ENCODE measurements at regions not wholly inside any gene's neighbourhood (a gene's known extent, or its start where the extent isn't known, plus 50 kb on each side); places are given as distances from the start of the nearest gene placed in this dataset.

GRCh38 chr9:119941091-119941490 lies 571.9 kb upstream of the BRINP1 start:
- DNase-seq (ENCODE audit: low read depth): no peak
- H3K4me3 ChIP-seq (ENCODE audit: control insufficient read depth, low read depth, low read length): no peak overlapping the region
- TF ChIP-seq CTCF (conservative IDR thresholded peaks at IDR 0.05; ENCODE audit: control insufficient read depth, insufficient read depth, low read depth, low read length): no peak

- DNase-seq (ENCODE audit: low read depth): no peak
- H3K4me3 ChIP-seq (ENCODE audit: control insufficient read depth, low read depth, low read length): no peak overlapping the region
- no peak for TF ChIP-seq CTCF (conservative IDR thresholded peaks at IDR 0.05; ENCODE audit: control insufficient read depth, insufficient read depth, low read depth, low read length)
These were observed 569.6 kb upstream of the BRINP1 start for GRCh38 chr9:119938871-119939270.

GRCh38 chr9:119934497-119934896 lies 565.3 kb upstream of the BRINP1 start:
- DNase-seq (ENCODE audit: low read depth): no peak
- no peak overlapping the region for H3K4me3 ChIP-seq (ENCODE audit: control insufficient read depth, low read depth, low read length)
- no peak for TF ChIP-seq CTCF (conservative IDR thresholded peaks at IDR 0.05; ENCODE audit: control insufficient read depth, insufficient read depth, low read depth, low read length)

GRCh38 chr9:119933191-119933590 lies 564.0 kb upstream of the BRINP1 start:
- TF ChIP-seq CTCF (conservative IDR thresholded peaks at IDR 0.05; ENCODE audit: control insufficient read depth, insufficient read depth, low read depth, low read length): no peak
- no peak overlapping the region for H3K4me3 ChIP-seq (ENCODE audit: control insufficient read depth, low read depth, low read length)
- DNase-seq (ENCODE audit: low read depth): no peak

GRCh38 chr9:119924736-119925135 lies 555.5 kb upstream of the BRINP1 start:
- TF ChIP-seq CTCF (conservative IDR thresholded peaks at IDR 0.05; ENCODE audit: control insufficient read depth, insufficient read depth, low read depth, low read length): no peak
- no peak overlapping the region for H3K4me3 ChIP-seq (ENCODE audit: control insufficient read depth, low read depth, low read length)

GRCh38 chr9:119917175-119917574 lies 547.9 kb upstream of the BRINP1 start:
- no peak for TF ChIP-seq CTCF (conservative IDR thresholded peaks at IDR 0.05; ENCODE audit: control insufficient read depth, insufficient read depth, low read depth, low read length)
- DNase-seq (ENCODE audit: low read depth): no peak
- H3K4me3 ChIP-seq (ENCODE audit: control insufficient read depth, low read depth, low read length): no peak overlapping the region

More at GRCh38 chr9:119924736-119925135, 555.5 kb upstream of the BRINP1 start:
- DNase-seq (ENCODE audit: low read depth): no peak

- no peak for DNase-seq (ENCODE audit: low read depth)
- TF ChIP-seq CTCF (conservative IDR thresholded peaks at IDR 0.05; ENCODE audit: control insufficient read depth, insufficient read depth, low read depth, low read length): no peak
- no peak overlapping the region for H3K4me3 ChIP-seq (ENCODE audit: control insufficient read depth, low read depth, low read length)
These were observed 537.8 kb upstream of the BRINP1 start for GRCh38 chr9:119907056-119907455.

Measured in fibroblast of mammary gland (primary cell).